GM21825 (cell line): ENCODE measurements at regions not wholly inside any gene's neighbourhood (a gene's known extent, or its start where the extent isn't known, plus 50 kb on each side); places are given as distances from the start of the nearest gene placed in this dataset.
A peak's percentile ranks its signal among the peaks of the same experiment; 100 is the strongest.

ENCODE experiments used
- ATAC-seq: cut with Tn5 transposase; IDR thresholded peaks from one replicate; pipeline ENCODE4 v1.9.1; 2021; ENCODE audit warnings: mild to moderate bottlenecking, moderate library complexity; ENCODE audit not compliant: unreplicated experiment

GRCh38 chr3:24963762-24964625 lies 464.1 kb upstream of the RARB start:
- ATAC-seq, result no peak

GRCh38 chr3:24965706-24966385 lies 462.2 kb upstream of the RARB start:
- ATAC-seq, result no peak

- ATAC-seq, result no peak
Observed at GRCh38 chr3:24968036-24968435, 460.0 kb upstream of the RARB start.

- no peak for ATAC-seq
Observed at GRCh38 chr3:24972491-24972890, 455.6 kb upstream of the RARB start.

GRCh38 chr3:24981309-24981708 lies 446.8 kb upstream of the RARB start:
- no peak for ATAC-seq

GRCh38 chr3:24981924-24982323 lies 446.1 kb upstream of the RARB start:
- ATAC-seq, result no peak

- no peak for ATAC-seq
Observed at GRCh38 chr3:24985668-24986067, 442.4 kb upstream of the RARB start.

- no peak for ATAC-seq
Observed at GRCh38 chr3:24986612-24987011, 441.5 kb upstream of the RARB start.

- ATAC-seq, result no peak
Observed at GRCh38 chr3:24999357-24999756, 428.7 kb upstream of the RARB start.

- ATAC-seq, result no peak
Observed at GRCh38 chr3:25000971-25001591, 427.0 kb upstream of the RARB start.

GRCh38 chr3:25002052-25002451 lies 426.0 kb upstream of the RARB start:
- ATAC-seq, result no peak

- ATAC-seq, result peak; percentile 95
Observed at GRCh38 chr3:25007974-25008658, 419.9 kb upstream of the RARB start.

GRCh38 chr3:25009665-25010064 lies 418.4 kb upstream of the RARB start:
- ATAC-seq, result no peak

- no peak for ATAC-seq
Observed at GRCh38 chr3:25015599-25015998, 412.5 kb upstream of the RARB start.

- no peak for ATAC-seq
Observed at GRCh38 chr3:25018909-25019308, 409.2 kb upstream of the RARB start.

GRCh38 chr3:25019506-25019905 lies 408.6 kb upstream of the RARB start:
- no peak for ATAC-seq

GRCh38 chr3:25021816-25022215 lies 406.2 kb upstream of the RARB start:
- ATAC-seq, result no peak

- ATAC-seq, result no peak
Observed at GRCh38 chr3:25023876-25024275, 404.2 kb upstream of the RARB start.

GRCh38 chr3:25025236-25025635 lies 402.8 kb upstream of the RARB start:
- ATAC-seq, result no peak

GRCh38 chr3:25027650-25028049 lies 400.4 kb upstream of the RARB start:
- no peak for ATAC-seq

- ATAC-seq, result no peak
Observed at GRCh38 chr3:25029820-25030219, 398.2 kb upstream of the RARB start.
